ENCODE measurements at regions not wholly inside any gene's neighbourhood (a gene's known extent, or its start where the extent isn't known, plus 50 kb on each side); places are given as distances from the start of the nearest gene placed in this dataset.
"Not testable (repeated sequence)": the region's sequence is repeated elsewhere in the genome, so short reads cannot be mapped to it uniquely, and the experiment has no call there.

DNA sequence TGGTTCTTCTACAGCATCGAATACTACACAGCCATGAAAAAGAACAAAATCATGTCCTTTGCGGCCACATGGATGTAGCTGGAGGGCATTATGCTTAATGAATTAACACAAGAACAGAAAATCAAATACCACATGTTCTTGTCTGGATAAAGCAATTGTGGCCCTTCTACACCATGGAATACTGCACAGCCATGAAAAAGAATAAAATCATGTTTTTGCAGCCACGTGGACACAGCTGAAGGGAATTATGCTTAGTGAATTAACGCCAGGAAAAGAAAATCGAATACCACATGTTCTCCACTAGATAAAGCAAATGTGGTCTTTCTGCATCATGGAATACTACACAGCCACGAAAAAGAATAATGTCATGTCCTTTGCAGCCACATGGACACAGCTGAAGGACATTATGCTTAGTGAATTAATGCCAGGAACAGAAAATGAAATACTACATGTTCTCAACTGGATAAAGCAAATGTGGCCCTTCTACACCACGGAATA is 361.8 kb upstream of the PLGLB2 start:
- H3K27me3 ChIP-seq; H3K36me3 ChIP-seq; intact Hi-C loops (cut with DNase I; ENCODE audit: low total_unique reads); H3K9me3 ChIP-seq; H3K27ac ChIP-seq; H3K4me1 ChIP-seq; H3K4me3 ChIP-seq; DNase-seq: not testable (repeated sequence)

DNA sequence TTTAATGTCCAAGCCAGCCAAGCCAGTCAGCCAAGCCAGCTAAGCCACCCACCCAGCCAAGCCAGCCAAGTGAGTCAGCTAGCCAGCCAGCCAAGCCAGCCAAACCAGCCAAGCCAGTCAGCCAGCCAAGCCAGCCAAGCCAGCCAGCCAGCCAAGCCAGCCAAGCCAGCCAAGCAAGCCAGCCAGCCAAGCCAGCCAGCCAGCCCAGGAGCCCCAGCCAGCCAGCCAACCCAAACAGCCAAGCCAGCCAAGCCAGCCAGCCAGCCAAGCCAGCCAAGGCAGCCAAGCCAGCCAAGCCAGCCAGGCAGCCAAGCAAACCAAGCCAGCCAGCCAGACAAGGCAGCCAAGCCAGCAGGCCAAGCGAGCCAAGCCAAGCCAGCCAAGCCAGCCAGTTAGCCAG is 352.1 kb upstream of the PLGLB2 start:
- intact Hi-C loops (cut with DNase I; ENCODE audit: low total_unique reads); H3K27ac ChIP-seq; H3K9me3 ChIP-seq; H3K4me1 ChIP-seq; H3K27me3 ChIP-seq; H3K4me3 ChIP-seq; H3K36me3 ChIP-seq; DNase-seq: not testable (repeated sequence)

DNA sequence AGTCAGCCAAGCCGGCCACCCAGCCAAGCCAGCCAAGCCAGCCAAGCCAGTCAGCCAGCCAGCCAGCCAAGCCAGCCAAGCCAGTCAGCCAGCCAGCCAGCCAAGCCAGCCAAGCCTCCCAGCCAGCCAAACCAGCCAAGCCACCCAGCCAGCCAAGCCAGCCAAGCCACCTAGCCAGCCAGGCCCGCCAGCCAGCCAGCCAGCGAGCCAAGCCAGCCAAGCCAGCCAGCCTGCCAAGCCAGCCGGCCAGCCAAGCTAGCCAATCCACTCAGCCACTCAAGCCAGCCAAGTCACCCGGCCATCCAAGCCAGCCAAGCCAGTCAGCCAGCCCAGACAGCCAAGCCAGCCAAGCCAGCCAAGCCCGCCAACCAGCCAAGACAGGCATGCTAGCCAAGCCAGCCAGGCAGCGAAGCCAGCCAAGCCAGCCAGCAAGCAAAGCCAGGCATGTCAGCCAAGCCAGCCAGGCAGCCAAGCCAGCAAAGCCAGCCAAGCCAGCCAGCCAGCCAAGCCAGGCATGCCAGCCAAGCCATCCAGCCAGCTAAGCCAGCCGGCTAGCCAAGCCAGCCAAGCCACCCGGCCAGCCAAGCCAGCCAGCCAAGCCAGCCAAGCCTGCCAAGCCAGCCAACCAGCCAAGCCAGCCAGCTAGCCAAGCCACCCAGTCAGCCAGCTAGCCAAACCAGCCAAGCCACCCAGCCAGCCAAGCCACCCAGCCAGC is 351.2 kb upstream of the PLGLB2 start:
- H3K27ac ChIP-seq; H3K27me3 ChIP-seq; intact Hi-C loops (cut with DNase I; ENCODE audit: low total_unique reads); H3K4me1 ChIP-seq; DNase-seq; H3K4me3 ChIP-seq; H3K9me3 ChIP-seq; H3K36me3 ChIP-seq: not testable (repeated sequence)

GRCh38 chr2:87397276-87398065 is 350.4 kb upstream of the PLGLB2 start:
- H3K9me3 ChIP-seq; H3K4me3 ChIP-seq; H3K4me1 ChIP-seq; H3K27ac ChIP-seq; DNase-seq; H3K36me3 ChIP-seq; H3K27me3 ChIP-seq; intact Hi-C loops (cut with DNase I; ENCODE audit: low total_unique reads): not testable (repeated sequence)

DNA sequence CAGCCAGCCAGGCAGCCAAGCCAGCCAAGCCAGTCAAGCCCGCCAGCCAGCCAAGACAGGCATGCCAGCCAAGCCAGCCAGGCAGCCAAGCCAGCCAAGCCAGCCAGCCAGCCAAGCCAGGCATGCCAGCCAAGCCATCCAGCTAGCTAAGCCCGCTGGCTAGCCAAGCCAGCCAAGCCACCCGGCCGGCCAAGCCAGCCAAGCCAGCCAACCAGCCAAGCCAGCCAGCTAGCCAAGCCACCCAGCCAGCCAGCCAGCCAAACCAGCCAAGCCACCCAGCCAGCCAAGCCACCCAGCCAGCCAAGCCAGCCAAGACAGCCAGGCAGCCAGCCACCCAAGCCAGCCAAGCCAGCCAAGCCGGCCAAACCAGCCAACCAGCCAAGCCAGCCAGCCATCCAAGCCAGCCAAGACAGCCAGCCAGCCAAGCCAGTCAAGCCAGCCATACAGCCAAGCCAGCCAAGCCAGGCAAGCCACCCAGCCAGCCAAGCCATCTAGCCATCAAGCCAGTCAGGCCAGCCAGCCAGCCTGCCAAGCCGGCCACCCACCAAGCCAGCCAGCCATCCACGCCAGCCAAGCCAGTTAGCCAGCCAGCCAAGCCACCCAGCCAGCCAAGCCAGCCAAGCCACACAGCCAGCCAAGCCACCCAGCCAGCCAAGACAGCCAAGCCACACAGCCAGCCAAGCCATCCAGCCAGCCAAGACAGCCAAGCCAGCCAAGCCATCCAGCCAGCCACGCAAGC is 349.2 kb upstream of the PLGLB2 start:
- H3K27me3 ChIP-seq; H3K27ac ChIP-seq; intact Hi-C loops (cut with DNase I; ENCODE audit: low total_unique reads); H3K4me3 ChIP-seq; H3K9me3 ChIP-seq; H3K4me1 ChIP-seq; H3K36me3 ChIP-seq: not testable (repeated sequence)
- DNase-seq, result peak in 1 of 2 donors; percentile 49

DNA sequence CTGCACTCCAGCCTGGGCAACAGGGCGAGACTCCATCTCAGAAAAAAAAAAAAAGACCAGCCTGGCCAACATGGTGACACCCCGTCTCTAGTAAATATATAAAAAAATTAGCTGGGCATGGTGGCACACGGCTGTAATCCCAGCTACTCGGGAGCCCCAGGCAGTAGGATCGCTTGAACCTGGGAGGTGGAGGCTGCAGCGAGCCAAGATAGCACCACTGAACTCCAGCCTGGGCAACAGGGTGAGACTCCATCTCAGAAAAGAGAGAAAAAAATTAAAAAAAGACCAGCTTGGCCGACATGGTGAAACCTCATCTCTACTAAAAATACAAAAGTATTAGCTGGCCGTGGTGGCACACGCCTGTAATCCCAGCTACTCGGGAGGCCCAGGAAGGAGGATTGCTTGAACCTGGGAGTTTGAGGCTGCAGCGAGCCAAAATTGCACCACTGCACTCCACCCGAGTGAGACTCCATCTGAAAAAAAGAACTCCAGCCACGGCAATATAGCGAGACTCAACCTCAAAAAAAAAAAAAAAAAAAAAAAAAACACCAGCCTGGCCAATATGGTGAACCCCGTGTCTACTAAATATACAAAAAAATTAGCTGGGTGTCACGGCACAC is 346.1 kb upstream of the PLGLB2 start:
- DNase-seq, result no peak

GRCh38 chr2:87403893-87404175 is 344.1 kb upstream of the PLGLB2 start:
- intact Hi-C loops (cut with DNase I; ENCODE audit: low total_unique reads), result no loop called here
- no peaks in the 10 kb centered on the region for H3K27me3 ChIP-seq
- H3K27ac ChIP-seq, result no peak overlapping the region
- no peaks in the 10 kb centered on the region for H3K9me3 ChIP-seq
- TF ChIP-seq, protein P1, sequence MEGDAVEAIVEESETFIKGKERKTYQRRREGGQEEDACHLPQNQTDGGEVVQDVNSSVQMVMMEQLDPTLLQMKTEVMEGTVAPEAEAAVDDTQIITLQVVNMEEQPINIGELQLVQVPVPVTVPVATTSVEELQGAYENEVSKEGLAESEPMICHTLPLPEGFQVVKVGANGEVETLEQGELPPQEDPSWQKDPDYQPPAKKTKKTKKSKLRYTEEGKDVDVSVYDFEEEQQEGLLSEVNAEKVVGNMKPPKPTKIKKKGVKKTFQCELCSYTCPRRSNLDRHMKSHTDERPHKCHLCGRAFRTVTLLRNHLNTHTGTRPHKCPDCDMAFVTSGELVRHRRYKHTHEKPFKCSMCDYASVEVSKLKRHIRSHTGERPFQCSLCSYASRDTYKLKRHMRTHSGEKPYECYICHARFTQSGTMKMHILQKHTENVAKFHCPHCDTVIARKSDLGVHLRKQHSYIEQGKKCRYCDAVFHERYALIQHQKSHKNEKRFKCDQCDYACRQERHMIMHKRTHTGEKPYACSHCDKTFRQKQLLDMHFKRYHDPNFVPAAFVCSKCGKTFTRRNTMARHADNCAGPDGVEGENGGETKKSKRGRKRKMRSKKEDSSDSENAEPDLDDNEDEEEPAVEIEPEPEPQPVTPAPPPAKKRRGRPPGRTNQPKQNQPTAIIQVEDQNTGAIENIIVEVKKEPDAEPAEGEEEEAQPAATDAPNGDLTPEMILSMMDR (IDR thresholded peaks at IDR 0.05), result no peak
- DNase-seq, result no peak
- H3K4me1 ChIP-seq, result no peaks in the 10 kb centered on the region
- H3K36me3 ChIP-seq, result no peaks in the 10 kb centered on the region
- no peak overlapping the region for H3K4me3 ChIP-seq

More for the DNA sequence above, 346.1 kb upstream of the PLGLB2 start:
- no peak overlapping the region for H3K4me3 ChIP-seq
- no peaks in the 10 kb centered on the region for H3K27me3 ChIP-seq
- intact Hi-C loops (cut with DNase I; ENCODE audit: low total_unique reads), result no loop called here
- TF ChIP-seq, protein P1 (IDR thresholded peaks at IDR 0.05), result no peak
- H3K9me3 ChIP-seq, result no peaks in the 10 kb centered on the region
- H3K27ac ChIP-seq, result no peak overlapping the region
- H3K4me1 ChIP-seq, result no peaks in the 10 kb centered on the region
- H3K36me3 ChIP-seq, result no peaks in the 10 kb centered on the region

GRCh38 chr2:87404411-87405255 is 343.3 kb upstream of the PLGLB2 start:
- H3K4me1 ChIP-seq; intact Hi-C loops (cut with DNase I; ENCODE audit: low total_unique reads); H3K27ac ChIP-seq; H3K27me3 ChIP-seq; H3K9me3 ChIP-seq; H3K4me3 ChIP-seq; H3K36me3 ChIP-seq; DNase-seq: not testable (repeated sequence)

DNA sequence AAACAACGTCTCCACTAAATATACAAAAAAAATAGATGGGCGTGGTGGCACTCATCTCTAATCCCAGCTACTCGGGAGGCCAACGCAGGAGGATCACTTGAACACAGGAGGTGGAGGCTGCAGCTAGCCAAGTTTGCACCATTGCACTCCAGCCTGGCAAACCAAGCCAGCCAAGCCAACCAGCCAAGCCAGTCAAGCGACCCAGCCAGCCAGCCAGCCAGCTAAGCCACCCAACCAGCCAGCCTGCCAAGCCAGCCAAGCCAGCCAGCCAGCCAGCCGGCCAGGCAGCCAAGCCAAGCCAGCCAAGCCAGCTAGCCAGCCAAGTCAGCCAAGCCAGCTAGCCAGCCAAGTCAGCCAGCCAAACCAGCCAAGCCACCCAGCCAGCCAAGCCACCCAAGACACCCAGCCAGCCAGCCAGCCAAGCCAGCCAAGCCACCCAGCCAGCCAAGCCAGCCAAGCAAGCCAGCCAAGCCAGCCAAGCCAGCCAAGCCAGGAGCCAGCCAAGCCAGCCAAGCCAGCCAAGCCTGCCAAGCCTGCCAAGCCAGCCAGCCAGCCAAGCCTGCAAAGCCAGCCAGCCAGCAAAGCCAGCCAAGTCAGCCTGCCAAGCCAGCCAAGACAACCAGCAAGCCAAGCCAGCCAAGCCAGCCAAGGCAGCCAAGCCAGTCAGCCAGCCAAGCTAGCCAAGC is 342.2 kb upstream of the PLGLB2 start:
- H3K27ac ChIP-seq; H3K9me3 ChIP-seq; DNase-seq; H3K4me3 ChIP-seq; intact Hi-C loops (cut with DNase I; ENCODE audit: low total_unique reads); H3K27me3 ChIP-seq; H3K4me1 ChIP-seq; H3K36me3 ChIP-seq: not testable (repeated sequence)

GRCh38 chr2:87406406-87407175 is 341.3 kb upstream of the PLGLB2 start:
- H3K4me3 ChIP-seq; H3K27me3 ChIP-seq; intact Hi-C loops (cut with DNase I; ENCODE audit: low total_unique reads); H3K36me3 ChIP-seq; H3K27ac ChIP-seq; H3K4me1 ChIP-seq; H3K9me3 ChIP-seq: not testable (repeated sequence)
- DNase-seq, result peak in 1 of 2 donors; percentile 56
